22Rv1 (cell line): ENCODE measurements at regions not wholly inside any gene's neighbourhood (a gene's known extent, or its start where the extent isn't known, plus 50 kb on each side); places are given as distances from the start of the nearest gene placed in this dataset.

Experiments used
- ZFX ChIP-seq: fragments of 450-650 bp; IDR thresholded peaks from 2 replicates; pipeline ENCODE4 v1.6.1; 2017; ENCODE audit warnings: antibody characterized with exemption, borderline replicate concordance
- TF ChIP-seq, protein P1 (sequence below): fragments of 450-650 bp; IDR thresholded peaks from 2 replicates; pipeline ENCODE4 v1.5.1; 2017; ENCODE audit warnings: mild to moderate bottlenecking

DNA sequence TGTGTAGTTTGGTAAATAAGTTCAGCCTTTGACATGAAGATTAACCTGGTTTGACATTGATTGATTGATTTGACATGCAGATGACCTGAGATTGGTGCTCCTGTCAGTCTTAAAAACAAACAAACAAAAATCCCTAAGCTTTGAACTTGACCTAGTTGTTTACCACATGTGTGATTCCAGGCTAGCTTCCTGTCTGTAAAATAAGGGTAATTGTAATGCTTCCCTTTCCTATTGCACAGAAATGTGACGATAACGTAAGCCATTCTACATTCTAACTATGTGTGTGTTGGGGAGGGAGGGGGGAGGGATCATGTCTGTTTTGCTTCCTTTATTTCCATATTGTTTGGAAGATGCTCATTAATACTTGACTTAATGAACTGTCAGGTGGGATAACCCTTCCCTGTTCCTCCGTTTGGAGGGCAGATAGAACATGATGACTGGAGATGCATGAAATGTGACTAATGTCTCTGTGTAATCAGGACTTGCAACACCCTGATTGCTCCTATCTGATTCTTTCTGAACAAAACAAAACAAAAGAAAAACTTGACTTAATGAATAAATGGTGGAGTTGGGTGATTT lies 106.1 kb upstream of the CLMP start:
- TF ChIP-seq, protein P1, sequence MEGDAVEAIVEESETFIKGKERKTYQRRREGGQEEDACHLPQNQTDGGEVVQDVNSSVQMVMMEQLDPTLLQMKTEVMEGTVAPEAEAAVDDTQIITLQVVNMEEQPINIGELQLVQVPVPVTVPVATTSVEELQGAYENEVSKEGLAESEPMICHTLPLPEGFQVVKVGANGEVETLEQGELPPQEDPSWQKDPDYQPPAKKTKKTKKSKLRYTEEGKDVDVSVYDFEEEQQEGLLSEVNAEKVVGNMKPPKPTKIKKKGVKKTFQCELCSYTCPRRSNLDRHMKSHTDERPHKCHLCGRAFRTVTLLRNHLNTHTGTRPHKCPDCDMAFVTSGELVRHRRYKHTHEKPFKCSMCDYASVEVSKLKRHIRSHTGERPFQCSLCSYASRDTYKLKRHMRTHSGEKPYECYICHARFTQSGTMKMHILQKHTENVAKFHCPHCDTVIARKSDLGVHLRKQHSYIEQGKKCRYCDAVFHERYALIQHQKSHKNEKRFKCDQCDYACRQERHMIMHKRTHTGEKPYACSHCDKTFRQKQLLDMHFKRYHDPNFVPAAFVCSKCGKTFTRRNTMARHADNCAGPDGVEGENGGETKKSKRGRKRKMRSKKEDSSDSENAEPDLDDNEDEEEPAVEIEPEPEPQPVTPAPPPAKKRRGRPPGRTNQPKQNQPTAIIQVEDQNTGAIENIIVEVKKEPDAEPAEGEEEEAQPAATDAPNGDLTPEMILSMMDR: no peak
- no peak for TF ChIP-seq ZFX
